Lung microvascular endothelial cell (primary cell): ENCODE measurements at regions not wholly inside any gene's neighbourhood (a gene's known extent, or its start where the extent isn't known, plus 50 kb on each side); places are given as distances from the start of the nearest gene placed in this dataset.

Source experiments
- DNase-seq, 2 donors: peaks; one replicate each; pipeline versions ENCODE4 v3.0.0 to v3.0.0-alpha.2; 2010; ENCODE audit warnings: low read depth in 2 of 2

DNA sequence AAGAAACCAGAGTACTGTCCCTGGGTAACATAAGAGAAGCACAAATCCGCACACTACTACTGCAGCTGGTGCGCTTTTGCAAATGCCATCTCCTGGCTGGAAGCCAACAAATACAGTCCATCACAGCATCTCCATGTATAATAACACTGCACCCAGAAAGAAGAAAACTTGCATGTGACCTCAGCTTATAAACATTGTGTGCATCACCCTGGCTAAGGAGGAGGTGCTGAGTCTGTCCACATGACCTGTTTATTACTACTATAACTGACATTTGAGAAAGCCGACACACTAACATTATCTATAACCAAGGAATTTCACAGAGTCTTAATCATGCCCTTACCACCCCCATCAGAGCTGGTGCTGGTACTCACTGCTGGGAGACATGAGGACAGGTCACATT lies 516.8 kb downstream of the CFAP47 start:
- no peak for DNase-seq

DNA sequence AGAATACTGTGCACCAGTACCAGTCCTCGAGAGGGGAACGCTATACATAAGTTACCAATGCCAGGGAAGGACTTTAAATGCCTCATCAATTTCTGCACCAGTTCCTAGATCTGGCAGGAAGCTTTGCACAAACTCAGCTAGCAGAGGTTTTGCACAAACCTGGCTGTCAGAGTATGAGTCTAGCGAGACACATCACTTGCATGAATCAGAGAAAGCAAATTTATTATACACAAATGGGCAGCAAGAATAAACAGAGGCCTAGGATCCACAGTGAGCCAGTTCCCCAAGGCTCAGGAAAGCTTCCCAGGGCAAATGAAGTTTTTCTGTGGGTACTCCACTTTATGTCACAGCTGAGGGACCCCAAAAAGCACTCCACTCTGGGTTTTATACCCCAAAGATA lies 523.5 kb downstream of the CFAP47 start:
- DNase-seq: no peak

DNA sequence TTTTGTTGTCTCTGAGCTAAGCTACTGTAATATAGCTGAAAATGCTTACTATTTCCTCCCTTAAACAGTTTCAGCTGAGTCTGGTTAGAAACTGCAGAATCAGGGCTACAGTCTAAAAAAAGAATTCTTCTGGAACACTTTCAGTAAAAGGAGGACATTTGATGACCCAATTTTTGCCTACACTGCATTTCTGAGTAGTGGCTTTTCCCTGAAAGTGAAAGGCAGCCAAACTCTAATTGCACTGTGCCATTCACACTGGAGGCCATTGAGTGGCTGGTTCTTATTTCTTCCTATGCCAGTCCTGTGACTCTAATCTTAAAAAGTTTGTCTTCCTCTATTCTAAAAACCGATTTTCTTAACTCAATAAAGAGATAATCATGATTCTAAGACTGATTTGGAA lies 526.0 kb downstream of the CFAP47 start:
- DNase-seq: no peak

DNA sequence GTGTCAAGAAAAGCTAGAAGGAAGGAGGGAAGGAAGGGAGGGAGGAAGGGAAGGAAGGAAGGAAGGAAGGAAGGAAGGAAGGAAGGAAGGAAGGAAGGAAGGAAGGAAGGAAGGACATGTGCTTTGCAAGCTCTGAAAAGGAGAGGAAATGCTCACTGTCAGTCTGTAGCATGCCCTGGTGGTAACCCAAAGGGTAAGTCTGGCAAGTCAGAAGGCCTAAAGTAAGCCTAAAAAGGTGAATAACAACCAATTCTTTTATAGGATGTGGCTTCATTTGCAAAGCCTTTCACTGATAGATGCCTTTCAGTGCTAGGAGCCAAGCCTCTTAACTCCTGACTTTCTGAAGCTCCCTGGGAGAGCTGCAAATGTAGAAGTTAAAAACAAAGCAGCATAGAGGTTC lies 542.6 kb downstream of the CFAP47 start:
- no peak for DNase-seq

DNA sequence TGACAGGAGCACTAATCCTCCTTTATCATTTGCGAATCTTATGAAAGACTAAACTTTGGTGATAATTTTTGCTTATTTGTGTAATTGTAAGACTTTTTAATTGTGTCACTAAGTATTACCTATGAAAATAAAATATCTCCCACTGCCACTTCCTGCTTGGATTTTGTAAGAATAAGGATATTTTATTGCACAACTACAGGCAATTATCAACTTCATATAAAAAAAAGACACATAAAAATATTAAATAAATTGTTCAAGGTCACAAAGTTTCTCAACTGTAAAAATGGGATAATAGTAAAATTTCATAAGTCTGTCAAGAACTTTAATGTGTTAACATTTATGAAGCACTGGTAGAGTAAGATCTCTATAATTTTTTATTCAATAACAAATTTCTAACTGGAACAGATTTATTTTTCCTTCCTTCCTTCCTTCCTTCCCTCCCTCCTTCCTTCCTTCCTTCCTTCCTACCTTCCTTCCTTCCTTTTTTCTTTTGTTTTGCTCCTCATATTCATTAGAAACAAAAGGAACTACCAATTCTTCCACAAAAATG lies 527.6 kb upstream of the FAM47C start:
- DNase-seq: no peak

DNA sequence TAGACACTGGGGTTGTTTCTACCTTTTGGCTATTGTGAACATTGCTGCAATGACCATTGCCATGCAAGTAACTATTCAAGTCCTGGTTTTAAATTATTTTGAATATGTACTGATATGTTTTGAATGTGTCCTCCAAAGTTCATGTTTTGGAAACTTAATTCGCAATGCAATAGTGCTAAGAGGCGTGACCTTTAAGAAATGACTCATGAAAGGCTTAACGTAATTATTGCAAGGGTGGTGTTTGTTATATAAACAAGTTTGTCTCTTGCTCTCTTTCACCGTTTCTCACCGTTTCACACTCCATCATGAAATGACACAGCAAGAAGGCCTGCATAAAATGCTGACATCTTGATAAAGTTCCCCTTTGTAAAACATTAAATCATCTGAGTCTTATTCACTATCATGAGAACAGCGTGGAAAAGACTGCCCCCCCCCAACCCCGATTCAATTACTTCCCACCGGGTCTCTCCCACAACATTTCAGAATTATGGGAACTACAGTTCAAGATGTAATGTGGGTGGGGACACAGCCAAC lies 506.9 kb upstream of the FAM47C start:
- DNase-seq: no peak

DNA sequence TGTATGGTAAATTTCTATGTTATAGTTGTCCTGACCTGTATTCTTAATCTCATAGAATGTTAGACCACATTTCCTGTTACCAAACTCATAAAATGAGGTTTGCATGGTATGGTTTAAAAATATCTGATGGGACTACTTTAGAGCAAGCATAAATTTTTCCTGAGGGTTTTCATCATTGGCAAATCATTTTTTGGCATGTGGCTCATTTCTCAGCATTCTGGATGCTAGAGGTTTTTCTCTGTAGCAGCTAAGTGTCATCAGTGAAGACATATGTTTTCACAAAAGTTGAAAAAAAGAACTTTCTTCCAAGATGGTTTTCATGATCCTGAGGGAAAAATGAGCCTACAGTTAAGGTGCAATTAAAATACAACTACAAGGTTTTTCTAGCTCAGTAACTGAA lies 503.5 kb upstream of the FAM47C start:
- no peak for DNase-seq

DNA sequence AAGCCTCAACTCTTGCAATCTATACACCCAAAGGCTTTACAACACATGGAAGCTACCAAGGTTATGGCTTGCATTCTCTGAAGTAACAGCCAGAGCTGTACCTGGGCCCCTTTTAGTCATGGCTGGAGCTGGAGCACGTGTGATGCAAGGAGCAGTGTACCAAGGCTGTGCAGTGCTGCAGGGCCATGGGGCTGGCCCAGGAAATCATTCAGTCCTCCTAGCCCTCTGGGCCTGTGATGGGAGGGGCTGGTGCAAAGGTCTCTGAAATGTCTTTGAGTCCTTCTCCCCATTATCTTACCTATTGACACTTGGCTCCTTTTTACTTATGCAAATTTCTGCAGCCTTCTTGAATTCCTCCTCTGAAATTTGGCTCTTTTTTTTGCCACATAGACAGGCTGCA lies 500.1 kb upstream of the FAM47C start:
- DNase-seq: no peak

DNA sequence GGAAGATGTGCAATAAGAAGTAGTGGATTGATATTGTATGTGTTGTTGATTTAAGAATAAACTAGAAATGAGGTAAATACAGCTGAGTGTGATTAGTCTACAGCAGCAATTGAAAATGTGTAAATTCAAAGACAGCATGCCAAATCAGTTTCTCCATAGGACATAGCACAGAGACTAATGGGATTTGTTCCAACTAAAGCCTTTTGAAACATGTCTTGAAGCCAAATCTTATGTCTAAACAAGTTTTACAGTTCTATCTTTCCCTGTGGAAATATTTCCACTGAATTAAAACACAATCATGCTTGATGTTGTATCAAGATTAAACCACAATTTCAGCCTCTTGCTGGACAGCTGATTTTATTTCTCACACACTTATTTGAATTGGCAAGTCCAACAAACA lies 497.4 kb upstream of the FAM47C start:
- DNase-seq: no peak

DNA sequence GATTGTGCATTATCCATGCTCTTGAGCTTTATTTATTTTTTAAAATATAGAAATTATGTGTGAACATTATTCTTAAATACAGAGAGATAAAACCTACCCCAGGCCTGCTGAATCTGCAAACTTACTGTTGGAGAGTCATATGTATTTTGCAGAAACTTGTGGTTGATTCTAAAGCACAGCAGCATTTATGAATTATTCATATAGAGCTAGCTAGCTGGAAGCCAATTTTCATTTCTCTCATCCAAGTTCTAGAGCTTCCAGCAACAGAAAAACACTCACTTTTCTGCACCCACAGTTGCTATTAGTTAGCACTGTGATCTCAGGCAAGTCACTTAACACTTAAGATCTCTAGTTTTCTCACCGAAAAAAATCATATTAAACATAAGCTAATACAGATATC lies 479.5 kb upstream of the FAM47C start:
- DNase-seq: no peak

DNA sequence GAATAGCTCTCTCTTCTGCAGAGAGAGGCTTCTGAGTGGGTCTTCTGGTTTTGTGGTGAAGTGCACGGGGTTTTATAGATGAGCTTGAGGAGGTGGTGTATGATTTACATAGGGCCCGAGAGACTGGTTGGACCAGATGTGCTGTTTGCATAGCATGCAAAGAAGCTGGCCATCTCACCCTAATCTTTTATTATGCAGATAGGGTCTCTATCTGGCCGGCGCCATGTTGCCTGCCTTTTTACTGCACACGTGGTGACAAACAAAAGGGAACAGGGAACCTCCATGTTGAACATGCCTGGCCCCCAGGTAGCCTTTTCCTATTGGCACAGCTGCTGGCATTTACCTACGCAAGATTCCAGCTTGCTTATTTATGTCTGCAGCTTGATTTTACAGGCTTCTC lies 473.3 kb upstream of the FAM47C start:
- DNase-seq: no peak

DNA sequence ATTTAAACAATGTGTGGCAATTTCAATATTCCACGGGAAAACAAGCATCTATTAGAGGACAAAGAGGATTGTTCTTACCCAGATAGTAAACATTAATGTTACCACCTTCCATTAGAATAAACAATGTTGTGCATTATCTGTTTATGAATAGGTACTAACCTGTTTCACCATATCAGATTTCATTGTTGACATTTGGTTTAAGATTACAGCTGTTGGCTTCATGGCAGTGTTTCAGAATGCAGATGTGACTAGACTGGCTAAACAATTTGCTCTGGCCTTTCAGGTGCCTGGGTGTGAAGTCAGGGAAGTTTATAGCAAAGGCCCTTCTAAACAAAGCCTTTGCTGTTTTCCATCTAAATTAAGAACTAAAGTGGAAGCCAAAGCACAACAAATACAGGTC lies 464.7 kb upstream of the FAM47C start:
- no peak for DNase-seq

DNA sequence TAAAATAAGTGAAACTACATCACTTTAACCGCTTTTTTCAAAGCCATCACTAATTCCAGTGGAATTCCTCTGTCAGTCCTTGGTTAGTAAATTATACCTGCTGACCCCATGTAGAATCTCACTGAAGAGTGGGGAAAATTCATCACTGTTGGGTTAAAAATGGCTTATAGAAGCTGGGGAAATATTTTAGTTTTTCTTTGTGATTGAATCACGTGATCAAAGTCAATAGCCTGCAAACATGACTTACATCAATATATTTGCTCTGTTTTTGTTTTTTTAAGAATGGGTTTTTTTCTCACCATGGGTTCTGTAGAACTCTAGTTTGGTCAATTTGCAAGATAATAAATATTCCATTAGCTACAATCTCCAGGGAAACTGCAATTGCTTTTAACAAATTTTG lies 445.2 kb upstream of the FAM47C start:
- DNase-seq: no peak

DNA sequence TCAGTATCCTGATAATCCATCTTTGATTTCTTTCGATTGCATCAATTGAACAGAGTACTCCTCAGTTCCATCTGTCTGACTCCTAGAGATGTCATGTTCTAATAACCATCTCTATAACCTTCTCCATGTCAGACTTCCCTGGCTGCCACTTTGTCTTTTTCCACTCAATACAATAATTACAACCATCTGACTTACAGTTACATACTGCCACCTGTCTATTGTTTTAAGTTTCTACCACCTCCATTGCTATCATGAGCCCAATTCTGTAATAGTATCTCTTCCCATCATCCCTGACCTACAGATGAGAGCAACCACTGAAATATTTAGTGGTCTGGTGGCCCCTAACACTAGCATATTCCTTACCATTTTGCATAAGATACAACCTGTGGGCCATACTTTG lies 439.2 kb upstream of the FAM47C start:
- no peak for DNase-seq

DNA sequence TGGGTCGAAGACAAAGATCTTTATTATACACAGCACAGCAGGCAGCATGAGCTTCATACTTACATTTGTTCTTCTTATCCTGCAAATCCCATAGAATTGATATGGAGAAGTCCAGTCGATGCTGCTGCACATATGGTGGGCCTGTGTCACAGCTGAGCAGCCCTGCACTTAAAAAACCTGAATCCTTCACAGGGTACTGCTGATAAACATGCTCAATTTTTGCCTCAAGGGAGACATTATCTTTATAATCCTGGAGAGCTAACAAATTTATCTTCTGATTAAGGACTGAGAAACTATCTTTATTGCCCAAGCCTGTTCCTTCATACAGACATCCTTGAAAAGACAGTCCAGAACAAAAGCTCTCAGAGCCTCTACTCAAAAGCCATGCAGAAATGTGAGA lies 434.4 kb upstream of the FAM47C start:
- DNase-seq: no peak

DNA sequence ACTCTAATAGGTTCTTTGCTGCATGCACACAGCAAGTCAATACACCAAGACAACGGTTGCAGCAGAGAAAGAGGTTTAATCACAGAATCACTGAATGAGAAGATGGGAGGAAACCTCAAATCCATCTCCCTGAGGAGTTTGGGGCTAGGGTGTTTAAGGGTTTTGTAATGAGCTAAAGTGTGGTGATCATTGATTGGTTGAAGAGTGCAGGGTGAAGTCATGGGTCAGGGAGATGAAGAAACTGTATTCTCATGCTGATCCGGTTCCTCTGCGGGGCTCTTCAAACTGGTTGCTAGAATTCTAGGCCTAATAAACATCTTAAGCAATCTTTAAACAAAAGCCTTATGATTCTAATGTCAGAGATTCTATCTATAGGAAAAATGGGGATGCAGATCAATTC lies 432.5 kb upstream of the FAM47C start:
- no peak for DNase-seq

DNA sequence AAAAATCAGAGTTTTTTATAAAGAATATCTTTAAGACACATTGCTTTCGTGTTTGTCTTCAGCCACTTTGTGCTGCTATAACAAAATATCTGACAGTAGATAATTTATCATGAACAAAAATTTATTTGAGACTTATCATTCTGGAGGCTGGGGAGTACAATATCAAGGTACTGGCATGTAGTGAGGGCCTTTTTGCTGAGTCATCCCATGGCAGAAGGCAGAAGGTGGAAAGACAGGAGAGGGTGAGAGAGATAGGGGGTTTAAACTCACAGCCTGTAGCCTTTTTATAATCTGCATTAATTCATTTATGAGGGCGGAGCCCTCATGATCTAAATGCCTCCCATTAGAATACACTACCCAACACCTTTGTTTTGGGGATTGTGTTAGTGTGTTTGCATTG lies 431.2 kb upstream of the FAM47C start:
- no peak for DNase-seq

DNA sequence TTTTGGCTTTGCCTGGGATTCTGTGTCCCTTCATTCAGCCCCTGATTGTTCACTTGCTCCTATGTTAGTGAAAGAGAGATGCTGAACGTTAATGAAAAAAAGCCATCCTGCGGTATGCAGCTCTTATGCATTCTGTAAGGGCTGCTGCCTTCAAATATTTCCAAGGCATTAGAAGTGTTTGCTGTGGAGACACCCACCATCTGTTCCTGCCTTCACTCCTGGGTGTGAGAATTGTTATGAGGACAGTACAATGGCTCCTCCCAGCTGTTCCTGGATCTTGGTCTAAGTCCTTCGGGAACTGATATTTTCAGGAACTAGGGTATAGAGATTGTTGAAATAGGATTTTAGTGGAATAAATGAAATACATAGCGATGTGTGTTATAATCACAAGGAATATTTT lies 427.1 kb upstream of the FAM47C start:
- no peak for DNase-seq

DNA sequence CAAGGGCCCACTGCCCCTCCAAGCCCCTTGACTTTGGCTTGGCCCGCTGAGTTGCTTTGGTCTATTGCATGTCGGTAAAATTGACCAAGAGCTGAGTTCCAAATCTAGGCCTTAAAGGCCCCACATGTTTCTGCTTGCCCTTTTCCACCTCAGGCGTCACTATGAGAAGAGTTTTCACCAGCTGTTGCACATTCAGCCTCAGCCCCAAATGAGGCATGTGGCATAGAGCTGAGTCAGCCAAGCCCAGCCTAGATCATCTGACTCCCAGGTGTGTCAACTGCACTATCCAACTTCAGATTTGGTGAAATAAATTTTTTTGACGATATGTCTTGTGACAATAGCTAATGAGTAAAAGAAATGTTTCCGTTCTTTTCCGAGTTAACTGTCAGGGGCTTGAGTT lies 424.5 kb upstream of the FAM47C start:
- DNase-seq: no peak

DNA sequence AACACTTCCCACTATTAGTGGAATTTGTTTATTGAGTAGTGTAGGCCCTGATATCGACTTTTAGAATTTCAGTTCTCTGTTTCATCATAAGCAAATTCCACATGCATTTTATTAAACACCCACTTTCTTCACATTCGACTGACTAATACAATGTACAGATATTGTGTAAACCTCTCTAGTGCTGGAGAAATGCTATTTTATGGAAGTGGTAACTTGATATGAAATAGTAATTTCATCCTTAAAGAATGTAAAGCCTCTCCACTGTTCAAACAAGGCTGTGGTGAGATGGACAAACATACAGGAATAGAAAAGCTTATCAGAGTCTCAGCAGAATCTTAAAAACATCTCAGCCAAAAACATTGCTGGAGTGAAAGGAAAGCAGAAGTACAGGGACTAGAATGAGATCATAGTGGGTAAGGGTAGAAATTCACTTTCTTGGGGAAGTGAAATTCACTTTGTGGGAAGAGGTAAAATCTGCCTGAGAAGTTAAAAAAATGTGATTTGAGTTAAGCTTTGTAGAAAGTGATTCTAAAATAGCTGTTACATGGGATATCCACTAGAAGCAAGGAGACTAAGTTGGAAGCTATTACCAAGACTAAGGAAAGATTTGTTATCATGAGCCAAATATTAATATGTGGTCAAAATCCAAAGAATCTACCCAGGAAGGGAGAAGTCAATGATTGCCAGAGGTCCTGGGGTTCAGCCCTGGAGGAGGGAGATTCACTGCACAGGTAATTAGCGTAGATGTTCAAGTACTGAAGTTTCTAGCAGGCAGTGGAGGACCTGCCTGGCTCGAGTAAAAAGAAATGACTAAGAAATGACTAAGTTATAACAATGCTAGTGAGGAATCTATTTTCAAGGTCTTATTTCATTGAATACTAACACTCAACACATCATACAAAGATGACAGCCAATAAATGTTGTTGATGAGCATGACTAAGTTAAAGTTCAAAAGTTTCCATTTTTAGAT lies 398.3 kb upstream of the FAM47C start:
- DNase-seq: no peak

DNA sequence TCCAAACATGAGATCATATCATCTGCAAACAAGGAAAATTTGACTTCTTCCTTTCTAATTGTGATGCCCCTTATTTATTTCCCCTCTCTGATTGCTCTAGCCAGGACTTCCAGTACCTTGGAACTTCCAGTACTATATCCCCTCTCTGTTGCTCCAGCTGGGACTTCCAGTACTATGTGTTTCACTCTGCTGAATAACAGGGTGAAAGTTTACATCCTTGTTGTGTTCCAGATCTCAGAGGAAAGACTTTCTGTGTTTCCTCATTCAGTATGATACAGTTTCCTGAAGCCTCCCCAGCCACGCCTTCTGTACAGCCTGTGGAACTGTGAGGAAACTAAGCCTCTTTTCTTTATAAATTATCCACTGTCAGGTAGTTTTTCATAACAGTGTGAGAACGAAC lies 381.3 kb upstream of the FAM47C start:
- peak in 1 of 2 donors; percentile 3 for DNase-seq

DNA sequence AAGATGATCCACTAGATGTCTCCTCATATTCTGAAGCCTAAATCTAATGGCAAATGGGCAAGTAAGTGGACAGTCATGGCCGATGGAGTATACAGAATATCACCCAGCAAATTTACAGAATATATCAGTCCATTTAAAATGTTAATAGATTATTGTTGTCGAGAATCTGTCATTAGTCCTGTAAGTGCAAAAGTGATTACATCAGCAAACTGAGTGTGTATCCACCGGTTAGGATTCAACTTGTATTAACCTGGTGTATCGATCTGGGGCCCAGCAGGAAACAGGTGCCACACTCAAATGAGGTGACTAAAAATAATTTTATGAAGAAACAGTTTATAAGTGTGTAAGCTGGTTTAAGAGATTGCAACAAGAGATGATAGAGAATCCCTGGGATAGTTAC lies 367.9 kb upstream of the FAM47C start:
- no peak for DNase-seq

DNA sequence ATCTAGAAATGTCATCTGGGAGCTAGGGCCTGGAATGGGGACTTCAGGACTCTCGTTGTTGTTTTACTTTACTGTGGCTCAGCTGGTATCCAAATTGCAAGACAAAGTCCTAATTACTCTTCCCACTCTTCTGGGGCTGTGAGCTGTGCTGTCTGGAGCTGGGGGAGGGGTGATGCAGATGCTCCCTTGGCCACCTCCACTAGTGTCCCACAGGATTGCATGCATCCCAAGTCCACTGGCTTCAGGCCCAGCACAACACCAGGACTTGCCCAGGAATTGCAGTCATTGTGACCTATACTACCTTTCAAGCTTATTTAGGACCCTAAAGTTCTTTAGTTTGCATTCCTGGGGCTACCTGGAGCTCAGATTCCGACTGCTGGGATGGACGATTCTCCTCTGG lies 366.1 kb upstream of the FAM47C start:
- no peak for DNase-seq
